ENCODE measurements at regions not wholly inside any gene's neighbourhood (a gene's known extent, or its start where the extent isn't known, plus 50 kb on each side); places are given as distances from the start of the nearest gene placed in this dataset.

- ChIA-PET CTCF (no interaction called here), POLR2A (no interaction called here)
- DNase-seq = no peak
- ATAC-seq (replicated peaks in 1 of 4) = no peak
- no peak overlapping the region for H3K27ac Mint-ChIP-seq
- no peaks in the 10 kb centered on the region for H3K27me3 Mint-ChIP-seq
- Histone ChIP-seq H3K36me3 (ENCODE audit: control insufficient read depth in 2 of 2, extremely low read depth in 1 of 2, insufficient read depth in 1 of 2, low read length in 1 of 2) (no peaks in the 10 kb centered on the region), H3K27ac (ENCODE audit: low read length) (no peak overlapping the region), H3K9me3 (no peaks in the 10 kb centered on the region), H3K27me3 (replicated peaks in 1 of 2; ENCODE audit: control insufficient read depth in 2 of 2, extremely low read depth in 1 of 2, insufficient read depth in 2 of 2, low read length in 1 of 2) (no peaks in the 10 kb centered on the region), H3K4me1 (ENCODE audit: control insufficient read depth in 1 of 2, extremely low read depth in 1 of 2, insufficient read depth in 2 of 2, low read length in 2 of 2) (no peaks in the 10 kb centered on the region), H3K4me3 (ENCODE audit: control insufficient read depth in 1 of 2, extremely low read depth in 1 of 2, low read length in 1 of 2) (no peak overlapping the region)
- H3K4me1 Mint-ChIP-seq = no peaks in the 10 kb centered on the region
- H3K9me3 Mint-ChIP-seq = peaks cover 2 to 6% (median 5%) of the 10 kb centered on the region in 3 donors
- H3K4me3 Mint-ChIP-seq = no peak overlapping the region
- no peaks in the 10 kb centered on the region for H3K36me3 Mint-ChIP-seq
- no CpG with 5 or more reads among the region's 2 CpGs for WGBS (ENCODE audit: insufficient coverage)
Observed at GRCh38 chr4:103354006-103354405, 155.9 kb upstream of the CENPE start.

GRCh38 chr4:103329642-103330041, 131.5 kb upstream of the CENPE start:
- no peaks in the 10 kb centered on the region for H3K4me1 Mint-ChIP-seq
- Histone ChIP-seq H3K9me3 (no peaks in the 10 kb centered on the region), H3K4me1 (ENCODE audit: control insufficient read depth in 1 of 2, extremely low read depth in 1 of 2, insufficient read depth in 2 of 2, low read length in 2 of 2) (no peaks in the 10 kb centered on the region), H3K27me3 (replicated peaks in 1 of 2; ENCODE audit: control insufficient read depth in 2 of 2, extremely low read depth in 1 of 2, insufficient read depth in 2 of 2, low read length in 1 of 2) (no peaks in the 10 kb centered on the region), H3K4me3 (ENCODE audit: control insufficient read depth in 1 of 2, extremely low read depth in 1 of 2, low read length in 1 of 2) (no peak overlapping the region), H3K27ac (ENCODE audit: low read length) (no peak overlapping the region), H3K36me3 (ENCODE audit: control insufficient read depth in 2 of 2, extremely low read depth in 1 of 2, insufficient read depth in 1 of 2, low read length in 1 of 2) (no peaks in the 10 kb centered on the region)
- ATAC-seq (replicated peaks in 1 of 4) = no peak
- H3K4me3 Mint-ChIP-seq = no peak overlapping the region
- CTCF ChIA-PET = no interaction called here
- no peaks in the 10 kb centered on the region for H3K36me3 Mint-ChIP-seq
- POLR2A ChIA-PET = no interaction called here
- H3K9me3 Mint-ChIP-seq = peaks cover 2 to 10% (median 5%) of the 10 kb centered on the region in 3 donors
- H3K27ac Mint-ChIP-seq = no peak overlapping the region
- H3K27me3 Mint-ChIP-seq = no peaks in the 10 kb centered on the region
- DNase-seq = no peak

GRCh38 chr4:103324811-103325210, 126.7 kb upstream of the CENPE start:
- no CpG with 5 or more reads among the region's 1 CpG for WGBS (ENCODE audit: insufficient coverage)
- H3K4me3 Mint-ChIP-seq = no peak overlapping the region
- no peak overlapping the region for H3K4me3 ChIP-seq (ENCODE audit: control insufficient read depth in 1 of 2, extremely low read depth in 1 of 2, low read length in 1 of 2)
- H3K27me3 Mint-ChIP-seq = no peaks in the 10 kb centered on the region
- CTCF ChIA-PET = no interaction called here
- no peaks in the 10 kb centered on the region for H3K27me3 ChIP-seq (replicated peaks in 1 of 2; ENCODE audit: control insufficient read depth in 2 of 2, extremely low read depth in 1 of 2, insufficient read depth in 2 of 2, low read length in 1 of 2)
- H3K4me1 ChIP-seq (ENCODE audit: control insufficient read depth in 1 of 2, extremely low read depth in 1 of 2, insufficient read depth in 2 of 2, low read length in 2 of 2) = no peaks in the 10 kb centered on the region
- no peaks in the 10 kb centered on the region for H3K4me1 Mint-ChIP-seq
- H3K9me3 Mint-ChIP-seq = peaks cover 0 to under 1% (median 0%) of the 10 kb centered on the region in 3 donors
- no peak overlapping the region for H3K27ac Mint-ChIP-seq
- no peaks in the 10 kb centered on the region for H3K9me3 ChIP-seq
- no peak for DNase-seq
- ATAC-seq (replicated peaks in 1 of 4) = no peak
- H3K27ac ChIP-seq (ENCODE audit: low read length) = no peak overlapping the region
- no peaks in the 10 kb centered on the region for H3K36me3 Mint-ChIP-seq
- H3K36me3 ChIP-seq (ENCODE audit: control insufficient read depth in 2 of 2, extremely low read depth in 1 of 2, insufficient read depth in 1 of 2, low read length in 1 of 2) = no peaks in the 10 kb centered on the region
- POLR2A ChIA-PET = no interaction called here

GRCh38 chr4:103318327-103318726, 120.2 kb upstream of the CENPE start:
- no peak for DNase-seq
- Mint-ChIP-seq H3K4me1 (no peaks in the 10 kb centered on the region), H3K36me3 (no peaks in the 10 kb centered on the region), H3K27ac (no peak overlapping the region), H3K4me3 (no peak overlapping the region), H3K27me3 (no peaks in the 10 kb centered on the region), H3K9me3 (peaks cover 10 to 38% (median 23%) of the 10 kb centered on the region in 3 donors)
- Histone ChIP-seq H3K4me1 (ENCODE audit: control insufficient read depth in 1 of 2, extremely low read depth in 1 of 2, insufficient read depth in 2 of 2, low read length in 2 of 2) (no peaks in the 10 kb centered on the region), H3K27ac (ENCODE audit: low read length) (no peak overlapping the region), H3K4me3 (ENCODE audit: control insufficient read depth in 1 of 2, extremely low read depth in 1 of 2, low read length in 1 of 2) (no peak overlapping the region), H3K36me3 (ENCODE audit: control insufficient read depth in 2 of 2, extremely low read depth in 1 of 2, insufficient read depth in 1 of 2, low read length in 1 of 2) (no peaks in the 10 kb centered on the region), H3K9me3 (no peaks in the 10 kb centered on the region), H3K27me3 (replicated peaks in 1 of 2; ENCODE audit: control insufficient read depth in 2 of 2, extremely low read depth in 1 of 2, insufficient read depth in 2 of 2, low read length in 1 of 2) (no peaks in the 10 kb centered on the region)
- no peak for ATAC-seq (replicated peaks in 1 of 4)
- CTCF ChIA-PET = no interaction called here
- 80% methylated on average over 3 of the region's 3 CpGs for WGBS (ENCODE audit: insufficient coverage)
- POLR2A ChIA-PET = no interaction called here

GRCh38 chr4:103308248-103308561, 110.1 kb upstream of the CENPE start:
- Mint-ChIP-seq H3K36me3 (no peaks in the 10 kb centered on the region), H3K4me3 (no peak overlapping the region), H3K27me3 (peaks cover 0 to 4% of the 10 kb centered on the region in 2 donors), H3K9me3 (peaks cover 0 to 4% (median 0%) of the 10 kb centered on the region in 3 donors), H3K4me1 (no peaks in the 10 kb centered on the region), H3K27ac (no peak overlapping the region)
- CTCF ChIA-PET = interaction anchor here (0.6 kb wide), 2 partner anchors 11 to 42 kb away, joined by 5 to 8 read pairs; no protein-coding TSS in a partner anchor
- no peak for ATAC-seq (replicated peaks in 1 of 4)
- POLR2A ChIA-PET = no interaction called here
- no peak for DNase-seq
- WGBS (ENCODE audit: insufficient coverage) = 92% methylated on average over 2 of the region's 5 CpGs
- peaks cover 0 to 12% of the 10 kb centered on the region in 2 experiments for H3K27me3 ChIP-seq (replicated peaks in 1 of 2; ENCODE audit: control insufficient read depth in 2 of 2, extremely low read depth in 1 of 2, insufficient read depth in 2 of 2, low read length in 1 of 2)
- no peak overlapping the region for H3K4me3 ChIP-seq (ENCODE audit: control insufficient read depth in 1 of 2, extremely low read depth in 1 of 2, low read length in 1 of 2)
- no peak overlapping the region for H3K27ac ChIP-seq (ENCODE audit: low read length)
- H3K4me1 ChIP-seq (ENCODE audit: control insufficient read depth in 1 of 2, extremely low read depth in 1 of 2, insufficient read depth in 2 of 2, low read length in 2 of 2) = no peaks in the 10 kb centered on the region
- H3K36me3 ChIP-seq (ENCODE audit: control insufficient read depth in 2 of 2, extremely low read depth in 1 of 2, insufficient read depth in 1 of 2, low read length in 1 of 2) = no peaks in the 10 kb centered on the region
- H3K9me3 ChIP-seq = no peaks in the 10 kb centered on the region

- H3K27me3 Mint-ChIP-seq = peaks cover 0 to 4% of the 10 kb centered on the region in 2 donors
- Histone ChIP-seq H3K4me1 (ENCODE audit: control insufficient read depth in 1 of 2, extremely low read depth in 1 of 2, insufficient read depth in 2 of 2, low read length in 2 of 2) (no peaks in the 10 kb centered on the region), H3K36me3 (ENCODE audit: control insufficient read depth in 2 of 2, extremely low read depth in 1 of 2, insufficient read depth in 1 of 2, low read length in 1 of 2) (no peaks in the 10 kb centered on the region), H3K27ac (ENCODE audit: low read length) (no peak overlapping the region), H3K4me3 (ENCODE audit: control insufficient read depth in 1 of 2, extremely low read depth in 1 of 2, low read length in 1 of 2) (no peak overlapping the region), H3K27me3 (replicated peaks in 1 of 2; ENCODE audit: control insufficient read depth in 2 of 2, extremely low read depth in 1 of 2, insufficient read depth in 2 of 2, low read length in 1 of 2) (peaks cover 0 to 12% of the 10 kb centered on the region in 2 experiments), H3K9me3 (no peaks in the 10 kb centered on the region)
- no peaks in the 10 kb centered on the region for H3K36me3 Mint-ChIP-seq
- no peak overlapping the region for H3K4me3 Mint-ChIP-seq
- no peak for DNase-seq
- 70% methylated on average over 15 of the region's 18 CpGs for WGBS (ENCODE audit: insufficient coverage)
- H3K4me1 Mint-ChIP-seq = no peaks in the 10 kb centered on the region
- ChIA-PET CTCF (interaction anchor here (0.6 kb wide), 2 partner anchors 11 to 43 kb away, joined by 5 to 8 read pairs; no protein-coding TSS in a partner anchor), POLR2A (no interaction called here)
- no peak overlapping the region for H3K27ac Mint-ChIP-seq
- peak in 1 of 4 experiments; percentile 6 for ATAC-seq (replicated peaks in 1 of 4)
- H3K9me3 Mint-ChIP-seq = peaks cover 0 to 4% (median 0%) of the 10 kb centered on the region in 3 donors
Observed at GRCh38 chr4:103307453-103308247, 109.5 kb upstream of the CENPE start.

Data from T-cell (primary cell).